RWPE1 (cell line): ENCODE measurements at regions not wholly inside any gene's neighbourhood (a gene's known extent, or its start where the extent isn't known, plus 50 kb on each side); places are given as distances from the start of the nearest gene placed in this dataset.

Experiments
- CTCF ChIA-PET: fragments of 350-600 bp; sonication (Branson Sonifier 250); formaldehyde crosslinking; extraction: SDS; loops from one replicate; lab custom pipeline; 2021; lab: Yijun Ruan, JAX
- POLR2A ChIA-PET: fragments of 400-600 bp; formaldehyde crosslinking; extraction: SDS; loops from one replicate; lab custom pipeline; 2020; ENCODE audit warnings: antibody characterized with exemption; ENCODE audit not compliant: low non-redundant PET; lab: Yijun Ruan, JAX
- DNase-seq: peaks from one replicate; pipeline ENCODE4 v3.0.0; 2012; ENCODE audit warnings: low spot score
- H3K27ac ChIP-seq: fragments of 450-650 bp; 2 replicates; pipeline ENCODE4 v1.5.1; 2017
- TF ChIP-seq, protein P1 (sequence below): fragments of 450-650 bp; conservative IDR thresholded peaks from 2 replicates; pipeline ENCODE4 v1.5.1; 2017; ENCODE audit warnings: low read depth, mild to moderate bottlenecking

DNA sequence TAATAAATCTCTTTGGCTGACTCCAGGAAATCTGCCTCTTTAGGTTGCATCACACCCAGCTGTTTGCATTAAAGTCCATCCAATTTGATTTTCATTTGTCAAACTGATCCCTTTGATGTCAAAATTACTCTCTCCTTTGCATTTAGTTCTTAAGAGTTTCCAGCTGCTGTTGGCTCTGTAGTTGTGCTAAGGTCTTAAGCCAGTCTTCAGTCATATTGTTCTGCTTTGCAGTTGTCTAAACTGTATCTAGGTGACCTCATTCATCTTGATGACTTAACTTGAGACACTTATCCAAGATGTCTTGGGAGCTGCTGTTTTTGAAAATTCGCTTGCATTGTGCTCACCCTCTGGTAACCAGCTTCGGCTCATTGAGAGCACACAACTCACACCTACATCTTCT is 386.9 kb upstream of the TLE4 start:
- no peak overlapping the region for H3K27ac ChIP-seq
- CTCF ChIA-PET: no interaction called here
- POLR2A ChIA-PET: no interaction called here
- no peak for DNase-seq
- TF ChIP-seq, protein P1, sequence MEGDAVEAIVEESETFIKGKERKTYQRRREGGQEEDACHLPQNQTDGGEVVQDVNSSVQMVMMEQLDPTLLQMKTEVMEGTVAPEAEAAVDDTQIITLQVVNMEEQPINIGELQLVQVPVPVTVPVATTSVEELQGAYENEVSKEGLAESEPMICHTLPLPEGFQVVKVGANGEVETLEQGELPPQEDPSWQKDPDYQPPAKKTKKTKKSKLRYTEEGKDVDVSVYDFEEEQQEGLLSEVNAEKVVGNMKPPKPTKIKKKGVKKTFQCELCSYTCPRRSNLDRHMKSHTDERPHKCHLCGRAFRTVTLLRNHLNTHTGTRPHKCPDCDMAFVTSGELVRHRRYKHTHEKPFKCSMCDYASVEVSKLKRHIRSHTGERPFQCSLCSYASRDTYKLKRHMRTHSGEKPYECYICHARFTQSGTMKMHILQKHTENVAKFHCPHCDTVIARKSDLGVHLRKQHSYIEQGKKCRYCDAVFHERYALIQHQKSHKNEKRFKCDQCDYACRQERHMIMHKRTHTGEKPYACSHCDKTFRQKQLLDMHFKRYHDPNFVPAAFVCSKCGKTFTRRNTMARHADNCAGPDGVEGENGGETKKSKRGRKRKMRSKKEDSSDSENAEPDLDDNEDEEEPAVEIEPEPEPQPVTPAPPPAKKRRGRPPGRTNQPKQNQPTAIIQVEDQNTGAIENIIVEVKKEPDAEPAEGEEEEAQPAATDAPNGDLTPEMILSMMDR: no peak

DNA sequence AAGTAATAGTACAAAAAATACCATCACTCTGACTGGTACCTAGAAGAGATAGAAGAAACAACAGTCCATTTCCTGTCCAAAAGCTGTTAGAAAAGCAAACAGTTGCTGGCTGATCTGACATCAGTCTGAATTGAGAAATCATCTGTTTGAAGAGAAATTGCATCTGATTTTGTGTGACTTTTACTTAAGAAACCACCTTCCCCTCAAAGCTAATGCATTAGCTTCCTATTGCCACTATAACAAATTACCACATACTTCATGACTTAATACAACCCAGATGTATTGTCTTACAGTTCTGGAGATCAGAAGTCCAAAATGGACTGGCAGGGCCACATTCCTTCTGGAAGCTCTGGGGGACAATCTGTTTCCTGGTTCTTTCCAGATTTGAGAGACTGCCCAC is 385.9 kb upstream of the TLE4 start:
- H3K27ac ChIP-seq: no peak overlapping the region
- CTCF ChIA-PET: interaction anchor here (0.7 kb wide), 1 partner anchor 125 kb away, joined by 3 read pairs; no protein-coding TSS in a partner anchor
- POLR2A ChIA-PET: no interaction called here
- DNase-seq: no peak
- TF ChIP-seq, protein P1: no peak

DNA sequence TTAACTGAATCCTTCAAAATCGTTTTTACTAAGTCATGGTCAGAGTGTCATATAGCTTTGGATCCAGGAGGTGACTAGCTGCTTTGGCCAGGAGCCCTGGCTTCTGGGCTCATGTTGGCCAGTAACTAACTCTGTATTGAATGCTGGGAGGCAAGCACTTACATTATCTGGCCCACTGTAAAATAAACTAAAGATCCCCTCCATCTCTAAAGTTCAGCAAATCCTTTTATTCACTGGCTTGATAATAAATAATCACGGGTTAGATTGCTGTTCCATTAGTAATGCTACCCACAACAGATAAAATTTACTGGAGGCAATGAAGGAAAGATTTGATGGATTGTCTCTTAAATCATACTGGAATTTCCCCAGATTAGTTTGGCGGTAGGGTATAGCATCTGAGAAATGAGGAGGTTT is 382.2 kb upstream of the TLE4 start:
- TF ChIP-seq, protein P1: no peak
- no peak for DNase-seq
- ChIA-PET POLR2A (no interaction called here), CTCF (no interaction called here)
- no peak overlapping the region for H3K27ac ChIP-seq

DNA sequence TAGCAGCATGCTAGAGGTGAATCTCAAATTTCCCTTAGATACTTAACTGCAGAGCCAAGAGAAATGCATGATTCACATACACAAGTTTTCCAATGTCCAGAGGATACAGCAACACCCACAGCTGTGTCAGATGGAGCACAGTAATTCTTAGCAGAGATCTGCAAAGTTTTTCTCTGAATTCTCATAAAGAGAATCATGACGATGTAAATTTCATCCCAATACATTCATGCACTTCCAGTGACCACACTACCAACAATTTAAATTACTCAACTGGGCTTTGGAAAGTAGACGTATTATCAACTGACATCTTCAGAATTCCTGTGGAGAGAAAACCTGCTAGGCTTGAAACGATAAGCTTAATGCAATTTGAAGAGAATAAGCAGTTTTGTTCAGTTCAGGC is 378.8 kb upstream of the TLE4 start:
- no peak overlapping the region for H3K27ac ChIP-seq
- TF ChIP-seq, protein P1: no peak
- DNase-seq: no peak
- ChIA-PET POLR2A (no interaction called here), CTCF (no interaction called here)

DNA sequence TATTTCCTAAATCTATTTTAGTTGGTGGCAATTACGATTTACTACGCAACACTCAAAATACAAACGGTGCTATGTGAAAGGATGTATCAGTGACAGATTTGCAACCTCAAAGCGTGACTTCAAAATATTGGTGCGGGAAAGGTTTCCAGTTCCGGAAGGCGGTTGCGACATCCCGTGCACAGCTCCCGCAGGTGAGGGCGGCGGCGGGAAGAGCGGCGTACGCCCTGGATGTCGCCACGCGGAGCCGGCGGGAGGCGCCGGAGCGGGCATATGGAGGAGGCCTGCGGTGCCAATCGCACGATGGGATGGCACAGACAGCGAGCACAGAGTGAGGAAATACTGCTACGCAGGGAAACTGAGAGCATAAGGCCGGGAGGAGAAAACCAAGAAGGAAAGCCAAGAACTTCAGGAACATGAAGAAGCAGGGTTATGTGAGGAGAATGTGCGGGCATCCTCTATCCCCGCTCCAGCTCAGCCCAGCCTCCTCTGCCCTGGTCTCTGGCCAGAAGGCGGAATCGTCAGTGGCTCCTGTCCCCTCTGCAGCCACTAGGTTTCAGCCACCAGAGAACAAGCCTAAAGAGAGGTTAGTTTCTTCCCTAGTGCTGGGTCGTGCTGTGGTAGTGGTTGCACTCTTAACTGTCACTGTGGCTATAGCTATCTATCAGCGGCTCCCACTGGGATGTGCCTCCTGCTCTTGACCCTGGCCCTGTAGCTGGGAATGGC is 378.1 kb upstream of the TLE4 start:
- CTCF ChIA-PET: no interaction called here
- POLR2A ChIA-PET: no interaction called here
- TF ChIP-seq, protein P1: no peak
- no peak for DNase-seq
- H3K27ac ChIP-seq: no peak overlapping the region

DNA sequence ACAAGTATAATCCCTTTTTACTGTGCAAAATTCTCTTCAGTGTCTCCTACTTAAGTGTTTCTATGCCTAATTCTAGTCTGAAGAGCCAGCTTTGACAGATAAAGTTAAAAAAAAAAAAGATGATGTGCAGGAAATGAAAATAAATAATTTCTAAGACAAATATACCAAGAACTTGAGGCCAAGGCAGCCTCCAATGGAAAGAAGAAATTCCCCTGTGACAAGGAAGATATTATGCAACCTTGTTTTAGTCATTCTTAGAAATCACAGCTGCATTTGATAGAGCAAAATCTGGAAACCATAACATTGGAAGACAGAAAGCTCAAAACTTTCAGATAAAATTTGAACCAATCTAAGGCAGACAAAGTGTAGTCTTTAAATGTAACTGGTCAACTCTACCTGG is 375.9 kb upstream of the TLE4 start:
- ChIA-PET CTCF (no interaction called here), POLR2A (no interaction called here)
- TF ChIP-seq, protein P1: no peak
- DNase-seq: no peak
- no peak overlapping the region for H3K27ac ChIP-seq
